IMR-90 (cell line): ENCODE measurements at regions not wholly inside any gene's neighbourhood (a gene's known extent, or its start where the extent isn't known, plus 50 kb on each side); places are given as distances from the start of the nearest gene placed in this dataset.

ENCODE experiments used
- CTCF ChIP-seq: conservative IDR thresholded peaks from 2 replicates; pipeline ENCODE4 v1.5.1; 2012; ENCODE audit warnings: mild to moderate bottlenecking, low read depth, low read length, improper control_type of control experiment
- MAFK ChIP-seq: IDR thresholded peaks from 2 replicates; pipeline ENCODE4 v1.6.1; 2012; ENCODE audit warnings: low read depth, low read length, improper control_type of control experiment
- MXI1 ChIP-seq: IDR thresholded peaks from 2 replicates; pipeline ENCODE4 v1.6.1; 2012; ENCODE audit warnings: low read depth, mild to moderate bottlenecking, low read length, moderate library complexity, borderline replicate concordance
- POLR2A ChIP-seq: IDR thresholded peaks from 2 replicates; pipeline ENCODE4 v1.6.1; 2012; ENCODE audit warnings: mild to moderate bottlenecking, low read depth, low read length
- RAD21 ChIP-seq: IDR thresholded peaks from 2 replicates; pipeline ENCODE4 v1.6.1; 2012; ENCODE audit warnings: low read length, improper control_type of control experiment

- TF ChIP-seq CTCF (no peak), MAFK (no peak), POLR2A (no peak), RAD21 (no peak), MXI1 (no peak)
Measured at GRCh38 chr2:138956116-138956515, 175.9 kb upstream of the NXPH2 start.
